ENCODE measurements at regions not wholly inside any gene's neighbourhood (a gene's known extent, or its start where the extent isn't known, plus 50 kb on each side); places are given as distances from the start of the nearest gene placed in this dataset.
A peak's percentile ranks its signal among the peaks of the same experiment; 100 is the strongest.
"Not testable (repeated sequence)": the region's sequence is repeated elsewhere in the genome, so short reads cannot be mapped to it uniquely, and the experiment has no call there.

GRCh38 chr12:34607520-34608195 lies 585.4 kb downstream of the ALG10 start:
- no peak for DNase-seq

- DNase-seq: not testable (repeated sequence)
Observed at GRCh38 chr12:34613988-34614387, 591.7 kb downstream of the ALG10 start.

- peak; percentile 3 for DNase-seq
Observed at GRCh38 chr12:34625116-34625515, 602.8 kb downstream of the ALG10 start.

- no peak for DNase-seq
Observed at GRCh38 chr12:34626363-34627157, 604.3 kb downstream of the ALG10 start.

All from NCI-H1417 treated with DMSO at 0.1 percent for 48 hours (cell line).